Type B pancreatic cell (in vitro differentiated cells): ENCODE measurements at regions not wholly inside any gene's neighbourhood (a gene's known extent, or its start where the extent isn't known, plus 50 kb on each side); places are given as distances from the start of the nearest gene placed in this dataset.

Experiments used
- DNase-seq: peaks from one replicate; pipeline ENCODE4 v3.0.0; 2021; ENCODE audit warnings: mixed read lengths; ENCODE audit not compliant: unreplicated experiment; ENCODE audit errors: extremely low spot score
- H3K27ac Mint-ChIP-seq: 2 replicates; pipeline ENCODE4 v1.8.0; 2021; ENCODE audit warnings: mild to moderate bottlenecking, mixed read lengths
- H3K27me3 Mint-ChIP-seq: 2 replicates; pipeline ENCODE4 v1.8.0; 2021; ENCODE audit warnings: mixed read lengths
- H3K36me3 Mint-ChIP-seq: 2 replicates; pipeline ENCODE4 v1.8.0; 2021; ENCODE audit warnings: mixed read lengths
- H3K4me1 Mint-ChIP-seq: one replicate; pipeline ENCODE4 v1.8.0; 2021; ENCODE audit warnings: mixed read lengths; ENCODE audit not compliant: unreplicated experiment
- H3K4me3 Mint-ChIP-seq: 2 replicates; pipeline ENCODE4 v1.8.0; 2021; ENCODE audit warnings: mild to moderate bottlenecking, mixed read lengths
- H3K9me3 Mint-ChIP-seq: 2 replicates; pipeline ENCODE4 v1.8.0; 2021; ENCODE audit warnings: mixed read lengths
- TF ChIP-seq, protein P1 (sequence below): fragments of 200-600 bp; sonication (generic); conservative IDR thresholded peaks from 2 replicates; pipeline ENCODE4 v1.5.0; 2021; ENCODE audit warnings: antibody characterized with exemption, mild to moderate bottlenecking

DNA sequence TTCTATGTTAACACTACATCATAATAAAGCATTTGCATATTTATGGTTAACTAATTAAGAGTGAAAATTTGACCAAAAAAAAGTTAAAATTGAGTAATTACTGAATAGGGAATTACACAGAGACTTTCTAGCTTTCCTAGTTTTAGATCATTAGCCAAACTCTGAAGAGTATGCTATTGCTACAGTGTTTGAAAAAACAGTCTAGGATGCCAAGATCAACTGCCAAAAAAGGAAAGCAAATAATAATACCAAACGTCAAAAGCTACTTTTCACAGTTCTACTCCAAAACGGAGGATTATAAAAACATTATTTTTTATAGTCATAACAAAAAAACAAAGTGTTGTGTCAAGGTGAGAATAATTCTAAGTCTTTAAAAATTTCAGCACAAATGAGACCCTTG lies 359.8 kb upstream of the CTSO start:
- TF ChIP-seq, protein P1, sequence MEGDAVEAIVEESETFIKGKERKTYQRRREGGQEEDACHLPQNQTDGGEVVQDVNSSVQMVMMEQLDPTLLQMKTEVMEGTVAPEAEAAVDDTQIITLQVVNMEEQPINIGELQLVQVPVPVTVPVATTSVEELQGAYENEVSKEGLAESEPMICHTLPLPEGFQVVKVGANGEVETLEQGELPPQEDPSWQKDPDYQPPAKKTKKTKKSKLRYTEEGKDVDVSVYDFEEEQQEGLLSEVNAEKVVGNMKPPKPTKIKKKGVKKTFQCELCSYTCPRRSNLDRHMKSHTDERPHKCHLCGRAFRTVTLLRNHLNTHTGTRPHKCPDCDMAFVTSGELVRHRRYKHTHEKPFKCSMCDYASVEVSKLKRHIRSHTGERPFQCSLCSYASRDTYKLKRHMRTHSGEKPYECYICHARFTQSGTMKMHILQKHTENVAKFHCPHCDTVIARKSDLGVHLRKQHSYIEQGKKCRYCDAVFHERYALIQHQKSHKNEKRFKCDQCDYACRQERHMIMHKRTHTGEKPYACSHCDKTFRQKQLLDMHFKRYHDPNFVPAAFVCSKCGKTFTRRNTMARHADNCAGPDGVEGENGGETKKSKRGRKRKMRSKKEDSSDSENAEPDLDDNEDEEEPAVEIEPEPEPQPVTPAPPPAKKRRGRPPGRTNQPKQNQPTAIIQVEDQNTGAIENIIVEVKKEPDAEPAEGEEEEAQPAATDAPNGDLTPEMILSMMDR, result no peak
- Mint-ChIP-seq H3K27me3 (no peaks in the 10 kb centered on the region), H3K4me1 (no peaks in the 10 kb centered on the region), H3K36me3 (peaks cover 4% of the 10 kb centered on the region), H3K9me3 (peaks cover 14% of the 10 kb centered on the region), H3K4me3 (no peak overlapping the region), H3K27ac (no peak overlapping the region)
- DNase-seq, result no peak

DNA sequence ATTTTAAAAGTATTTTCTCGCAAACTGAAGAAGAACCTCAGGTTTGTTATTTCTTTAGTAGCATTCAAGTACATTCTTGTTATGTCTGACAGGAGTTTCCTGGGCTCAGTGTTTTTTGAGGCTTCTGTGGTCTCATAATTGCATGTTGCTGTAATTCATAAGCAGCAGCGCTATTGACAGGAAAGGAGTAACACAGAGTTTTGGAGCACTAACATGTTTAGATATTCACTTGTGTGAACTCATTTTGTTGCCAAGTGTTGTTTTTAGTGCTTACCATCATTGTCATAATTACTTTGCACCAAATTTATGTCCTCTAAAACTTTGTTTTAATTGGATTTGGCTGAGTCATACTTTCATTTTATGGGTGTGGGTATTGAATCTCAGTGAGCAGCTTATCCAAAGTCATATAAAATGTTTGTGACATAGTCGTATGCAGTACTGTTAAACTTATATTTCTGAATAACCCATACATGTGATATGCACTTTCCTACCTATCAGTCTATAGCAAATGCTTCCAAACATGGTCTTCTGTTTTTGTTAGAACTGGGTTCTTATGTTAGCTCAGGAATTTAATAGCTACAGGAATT lies 358.7 kb upstream of the CTSO start:
- DNase-seq, result no peak
- H3K4me3 Mint-ChIP-seq, result no peak overlapping the region

DNA sequence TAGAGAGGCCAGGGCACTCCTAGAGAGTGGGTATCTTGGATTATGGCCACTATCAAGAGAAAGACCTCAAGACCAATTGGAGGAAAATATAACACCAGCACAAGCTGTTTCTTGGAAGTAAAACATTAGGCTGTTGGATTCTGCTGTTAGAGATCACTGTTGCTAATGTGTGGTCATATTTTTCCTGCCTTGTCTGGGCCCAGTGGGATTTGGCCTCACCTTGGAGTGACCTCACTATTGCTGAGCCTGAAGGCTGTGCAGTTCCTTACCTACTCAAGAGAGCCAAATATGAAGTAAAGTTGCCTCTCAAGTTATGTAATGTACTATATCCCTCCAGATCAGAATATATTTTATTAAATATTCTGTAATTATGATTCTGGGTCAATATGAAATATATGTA lies 355.4 kb upstream of the CTSO start:
- H3K4me3 Mint-ChIP-seq, result no peak overlapping the region
- H3K9me3 Mint-ChIP-seq, result no peaks in the 10 kb centered on the region
- DNase-seq, result no peak
- H3K27ac Mint-ChIP-seq, result no peak overlapping the region
- H3K27me3 Mint-ChIP-seq, result no peaks in the 10 kb centered on the region
- TF ChIP-seq, protein P1, result no peak
- H3K36me3 Mint-ChIP-seq, result no peaks in the 10 kb centered on the region
- no peaks in the 10 kb centered on the region for H3K4me1 Mint-ChIP-seq

More for the DNA sequence above, 358.7 kb upstream of the CTSO start:
- Mint-ChIP-seq H3K27me3 (no peaks in the 10 kb centered on the region), H3K4me1 (no peaks in the 10 kb centered on the region), H3K27ac (no peak overlapping the region), H3K9me3 (peaks cover 11% of the 10 kb centered on the region), H3K36me3 (peaks cover 4% of the 10 kb centered on the region)
- TF ChIP-seq, protein P1, result no peak

DNA sequence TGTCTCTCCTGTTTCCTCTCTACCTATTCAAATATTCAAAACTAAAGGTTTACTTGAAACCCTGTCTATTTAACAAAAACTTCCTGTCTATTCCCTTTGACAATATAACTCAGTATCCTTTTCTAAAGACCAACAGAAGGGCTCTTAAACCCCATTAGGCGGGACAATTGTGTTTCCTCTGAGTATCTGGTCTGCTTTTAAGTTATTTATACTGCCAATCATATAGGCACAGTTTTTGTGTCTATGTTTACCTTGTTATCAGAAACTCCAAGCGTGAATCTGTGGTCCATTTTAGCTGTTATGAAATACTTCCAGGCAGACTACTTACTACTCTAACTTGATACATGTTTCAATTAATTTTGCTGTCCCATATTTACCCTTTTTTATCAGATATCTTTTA lies 350.0 kb upstream of the CTSO start:
- H3K36me3 Mint-ChIP-seq, result no peaks in the 10 kb centered on the region
- H3K4me1 Mint-ChIP-seq, result no peaks in the 10 kb centered on the region
- no peak overlapping the region for H3K4me3 Mint-ChIP-seq
- no peak overlapping the region for H3K27ac Mint-ChIP-seq
- H3K27me3 Mint-ChIP-seq, result no peaks in the 10 kb centered on the region
- TF ChIP-seq, protein P1, result no peak
- no peaks in the 10 kb centered on the region for H3K9me3 Mint-ChIP-seq
- DNase-seq, result no peak

DNA sequence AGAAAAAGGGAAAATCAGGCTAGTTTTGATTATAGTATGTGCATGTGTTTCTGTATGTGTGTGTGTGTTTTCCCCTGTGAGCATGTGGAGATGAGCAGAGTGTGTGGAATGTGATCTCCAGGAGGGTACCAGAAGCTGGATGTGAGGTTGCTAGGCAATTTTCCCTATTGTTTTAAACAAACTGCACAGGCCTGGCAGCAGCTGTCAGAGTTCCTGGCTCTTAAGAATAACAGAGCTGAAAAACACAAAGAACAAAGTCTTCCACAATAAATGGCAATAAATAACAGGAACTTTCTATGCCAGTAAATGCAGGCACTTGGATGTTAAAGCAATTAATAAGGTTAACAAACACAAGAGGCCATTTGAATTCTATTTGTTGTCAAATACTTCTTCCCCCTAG lies 344.6 kb upstream of the CTSO start:
- Mint-ChIP-seq H3K27ac (no peak overlapping the region), H3K36me3 (no peaks in the 10 kb centered on the region), H3K27me3 (no peaks in the 10 kb centered on the region), H3K4me3 (no peak overlapping the region), H3K9me3 (peaks cover 5% of the 10 kb centered on the region), H3K4me1 (peaks cover 22% of the 10 kb centered on the region)
- TF ChIP-seq, protein P1, result no peak
- no peak for DNase-seq
